ENCODE measurements at regions not wholly inside any gene's neighbourhood (a gene's known extent, or its start where the extent isn't known, plus 50 kb on each side); places are given as distances from the start of the nearest gene placed in this dataset.
"Not testable (repeated sequence)": the region's sequence is repeated elsewhere in the genome, so short reads cannot be mapped to it uniquely, and the experiment has no call there.

GRCh38 chr9:15113288-15113687 is 193.7 kb downstream of the TTC39B start:
- DNase-seq: no peak

DNA sequence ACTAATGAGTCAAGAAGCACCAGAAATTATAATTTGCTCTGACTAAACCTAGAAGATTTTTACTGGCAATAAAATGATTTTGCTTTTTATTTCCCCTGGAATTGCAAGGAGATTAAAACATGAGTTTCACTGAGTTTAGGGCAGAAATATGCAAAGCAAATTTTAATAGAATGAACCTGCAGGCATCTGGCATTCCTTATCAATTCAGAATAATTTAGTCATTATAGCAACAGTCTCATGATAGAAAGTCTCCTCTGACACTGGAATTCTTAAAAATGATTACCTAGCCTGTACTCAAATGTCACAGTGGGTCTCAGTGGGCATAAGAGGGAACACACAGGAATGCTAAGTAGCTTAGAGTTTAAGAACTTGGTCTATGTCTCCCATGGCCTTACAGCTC is 195.9 kb downstream of the TTC39B start:
- no peak for DNase-seq

DNA sequence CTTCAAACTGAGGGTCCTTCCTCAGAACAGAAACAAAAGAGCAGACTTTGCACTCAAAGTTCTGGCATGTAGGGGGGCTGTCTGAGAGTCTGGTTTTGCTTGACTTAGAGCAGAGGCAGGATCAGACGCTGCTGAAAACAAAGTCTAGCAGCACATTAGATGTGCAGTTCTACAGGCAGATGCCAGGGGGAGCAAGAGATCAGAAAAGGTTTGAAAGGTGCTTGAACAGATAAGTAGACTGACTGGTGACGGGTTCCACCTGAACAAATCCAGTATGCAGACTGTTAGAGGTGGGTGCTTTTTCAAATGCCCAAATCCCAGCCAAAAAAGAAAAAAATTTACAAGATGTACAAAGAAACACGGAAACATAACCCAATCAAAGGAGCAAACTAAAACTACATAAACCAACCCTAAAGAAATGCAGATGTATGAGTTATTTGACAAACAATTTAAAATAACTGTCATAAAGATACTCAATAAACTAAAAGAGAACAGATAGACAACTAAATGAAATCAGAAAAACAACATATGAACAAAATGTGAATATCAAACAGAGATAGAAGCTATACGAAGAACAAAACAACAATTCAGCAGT is 194.7 kb upstream of the FREM1 start:
- no peak for DNase-seq

- no peak for DNase-seq
Measured at GRCh38 chr9:15103290-15103689, 193.1 kb upstream of the FREM1 start.

GRCh38 chr9:15101095-15101494 is 190.9 kb upstream of the FREM1 start:
- DNase-seq: peak; percentile 28

DNA sequence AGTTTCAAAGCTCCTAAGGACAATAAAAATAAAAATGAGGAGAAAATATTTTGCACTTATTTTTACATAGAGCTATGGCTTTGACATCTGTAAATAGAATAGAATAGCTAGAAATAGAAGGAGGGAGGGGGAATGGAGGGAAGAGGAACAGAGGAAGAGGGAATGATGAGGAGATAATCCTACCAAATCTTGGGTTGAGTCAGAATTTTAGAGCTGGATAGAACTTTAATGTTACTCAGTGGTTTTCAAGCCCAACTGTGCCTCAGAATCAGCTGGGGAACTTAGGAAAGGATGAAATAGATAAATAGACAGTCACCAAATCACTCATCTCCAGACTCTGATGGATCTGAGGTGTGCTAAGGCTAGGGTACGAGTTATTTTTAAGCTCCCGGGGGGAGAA is 190.3 kb upstream of the FREM1 start:
- no peak for DNase-seq

- DNase-seq: no peak
Measured at GRCh38 chr9:15096972-15097371, 186.7 kb upstream of the FREM1 start.

DNA sequence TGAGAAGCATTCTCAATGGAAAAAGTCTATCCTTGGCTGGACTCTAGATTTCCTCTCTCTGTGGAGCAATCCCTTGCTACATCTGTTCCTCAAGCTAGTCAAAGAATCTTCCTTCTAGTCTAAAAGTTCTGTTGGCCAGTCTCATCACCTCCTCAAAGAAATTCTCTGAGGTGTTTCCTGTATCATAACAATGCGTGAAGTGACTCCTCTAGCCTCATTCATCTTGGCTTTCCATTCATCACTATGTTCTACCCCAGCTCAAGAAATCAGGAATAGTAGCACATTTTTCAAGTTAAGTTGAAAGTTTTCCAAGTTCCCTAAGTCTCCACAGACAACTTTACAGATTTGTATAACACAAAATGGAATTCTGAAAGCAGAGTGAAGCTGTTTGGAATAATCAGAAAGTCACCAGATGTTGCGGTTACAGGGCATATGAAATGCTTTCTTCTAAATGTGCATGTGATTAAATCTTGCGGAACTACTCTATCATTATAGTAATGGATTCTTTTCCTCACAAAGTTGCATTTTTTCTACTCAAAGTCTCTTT is 176.6 kb upstream of the FREM1 start:
- peak; percentile 28 for DNase-seq

DNA sequence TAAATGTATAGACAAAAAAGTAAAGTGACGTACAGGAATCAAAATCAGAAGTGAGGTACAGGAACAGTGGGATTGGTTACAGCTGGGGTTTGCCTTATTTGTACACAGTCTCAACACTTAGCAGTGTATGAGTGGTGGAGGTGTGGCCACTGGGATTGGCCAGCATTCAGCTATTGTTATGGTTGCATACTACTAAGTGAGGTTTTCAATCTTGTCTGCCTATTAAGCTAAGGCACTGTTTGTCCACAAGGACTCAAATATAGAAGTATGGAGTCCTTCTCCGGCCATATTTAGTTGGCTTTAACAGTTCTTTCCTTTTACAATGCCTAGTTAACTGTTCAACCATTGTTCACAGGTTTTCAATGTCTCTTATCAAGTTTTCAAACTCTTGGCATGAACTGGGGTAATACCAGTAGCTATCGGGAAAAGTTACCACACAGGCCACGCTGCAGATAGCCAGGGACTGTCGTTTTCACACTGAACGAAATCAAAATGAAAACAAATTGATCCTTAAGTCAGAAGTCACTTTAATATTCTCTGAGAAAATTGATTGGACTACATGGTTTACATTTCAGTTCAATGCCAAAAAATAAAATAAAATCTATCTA is 176.0 kb upstream of the FREM1 start:
- DNase-seq: peak; percentile 73

- DNase-seq: no peak
Measured at GRCh38 chr9:15081021-15081753, 171.0 kb upstream of the FREM1 start.

- DNase-seq: no peak
Measured at GRCh38 chr9:15080401-15080800, 170.2 kb upstream of the FREM1 start.

- no peak for DNase-seq
Measured at GRCh38 chr9:15079989-15080388, 169.8 kb upstream of the FREM1 start.

GRCh38 chr9:15077946-15078729 is 167.9 kb upstream of the FREM1 start:
- DNase-seq: no peak

DNA sequence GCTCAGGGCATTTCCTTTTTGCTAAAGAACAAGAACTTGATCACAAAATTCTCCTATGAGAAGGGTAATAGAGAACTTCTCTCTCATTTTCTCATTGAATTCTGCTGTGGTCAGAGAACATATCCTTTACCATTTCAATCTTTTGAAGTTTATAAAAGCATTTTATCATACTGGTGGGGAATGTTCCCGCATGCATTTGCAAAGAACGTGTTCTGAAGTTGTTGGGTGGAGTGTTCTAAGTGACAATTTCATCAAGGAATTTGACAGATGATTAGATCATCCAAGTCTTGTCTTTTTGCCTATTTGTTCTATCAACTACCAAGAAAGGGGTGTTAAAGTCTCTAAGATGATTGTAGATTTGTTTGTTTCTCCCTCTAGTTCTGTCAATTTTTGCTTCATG is 163.4 kb upstream of the FREM1 start:
- DNase-seq: no peak

- DNase-seq: no peak
Measured at GRCh38 chr9:15070716-15071115, 160.5 kb upstream of the FREM1 start.

DNA sequence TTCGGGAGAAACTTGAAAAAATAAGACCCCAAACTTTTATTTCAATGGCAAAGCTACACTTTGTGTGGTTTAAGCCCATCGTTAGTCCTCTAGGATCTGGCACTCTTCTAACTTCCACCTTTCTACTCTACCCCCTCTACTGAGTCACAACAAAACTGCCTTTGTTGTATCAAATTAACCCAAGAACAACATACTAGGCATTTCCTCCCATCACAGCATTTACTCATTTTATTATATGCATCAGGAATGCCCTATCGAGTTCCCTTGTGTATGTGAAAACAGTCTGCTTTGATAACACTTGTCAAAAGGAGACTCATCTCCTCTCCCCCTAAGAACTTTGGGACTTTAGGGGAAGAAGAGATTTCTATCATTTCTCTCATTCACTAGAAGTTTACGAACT is 158.9 kb upstream of the FREM1 start:
- no peak for DNase-seq

- no peak for DNase-seq
Measured at GRCh38 chr9:15068261-15068660, 158.0 kb upstream of the FREM1 start.

DNA sequence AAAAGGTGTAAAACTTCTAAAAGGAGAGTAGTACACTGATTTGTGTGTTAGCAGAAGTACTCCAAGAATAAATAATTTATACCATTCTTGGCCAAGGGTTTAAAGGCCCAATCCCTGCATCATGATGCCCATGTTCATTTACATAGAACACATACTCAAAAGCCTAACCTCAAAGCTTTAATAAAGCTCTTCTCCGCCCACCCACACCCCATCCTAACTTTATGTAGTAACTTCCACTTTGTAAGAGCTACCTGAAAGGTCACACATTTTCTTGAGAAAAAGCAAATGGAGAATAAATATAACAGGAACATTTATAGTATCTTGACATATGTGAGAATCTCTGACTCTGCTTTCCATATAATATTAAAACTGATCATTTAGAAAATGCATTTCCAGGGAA is 148.8 kb upstream of the FREM1 start:
- DNase-seq: no peak

DNA sequence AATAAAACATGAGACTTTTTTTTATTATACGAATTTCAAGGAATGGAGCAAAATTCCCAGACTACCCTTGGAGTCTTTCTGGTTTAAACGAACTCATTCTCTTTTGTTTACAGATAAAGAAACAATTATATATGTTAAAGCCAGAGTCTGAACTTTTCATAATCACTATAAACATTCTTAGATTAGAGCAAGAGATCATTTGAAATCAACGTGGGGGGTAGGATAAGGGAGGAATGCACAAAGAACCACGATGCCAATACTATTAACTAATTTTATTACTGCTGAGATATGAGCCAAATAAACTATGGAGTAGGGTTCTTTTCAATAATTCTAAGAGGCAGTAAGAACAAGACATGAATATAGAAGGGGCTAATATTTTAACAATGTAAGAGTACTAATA is 148.0 kb upstream of the FREM1 start:
- no peak for DNase-seq

DNA sequence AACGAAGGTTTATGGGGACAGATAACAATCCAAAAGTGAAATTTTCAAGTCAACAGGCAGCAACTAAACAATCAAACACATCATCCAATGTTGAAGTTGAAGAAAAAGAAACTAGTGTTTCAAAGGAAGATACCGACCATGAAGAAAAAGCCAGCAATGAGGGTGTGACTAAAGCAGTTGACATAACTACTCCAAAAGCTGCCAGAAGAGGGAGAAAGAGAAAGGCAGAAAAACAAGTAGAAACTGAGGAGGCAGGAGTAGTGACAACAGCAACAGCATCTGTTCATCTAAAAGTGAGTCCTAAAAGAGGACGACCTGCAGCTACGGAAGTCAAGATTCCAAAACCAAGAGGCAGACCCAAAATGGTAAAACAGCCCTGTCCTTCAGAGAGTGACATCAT is 145.1 kb upstream of the FREM1 start:
- not testable (repeated sequence) for DNase-seq

DNA sequence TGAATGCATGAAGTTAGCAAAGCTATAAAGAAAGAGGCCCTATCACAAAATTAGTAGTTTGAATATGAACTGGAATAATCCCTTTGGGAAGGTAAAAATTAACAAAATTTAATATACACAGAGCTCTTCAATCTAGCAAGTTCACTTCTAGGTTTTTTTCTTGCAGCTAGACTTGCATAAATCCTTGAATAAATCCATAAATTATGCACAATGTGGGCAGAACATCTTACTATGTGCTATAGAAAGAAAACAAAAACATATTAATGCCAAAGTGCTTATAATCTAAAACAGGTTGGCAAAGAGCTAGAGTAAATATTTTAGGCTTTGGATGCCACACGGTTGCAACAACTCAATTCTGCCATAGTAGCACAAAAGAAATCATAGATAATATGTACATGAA is 138.5 kb upstream of the FREM1 start:
- DNase-seq: no peak

GRCh38 chr9:15047028-15047551 is 136.9 kb upstream of the FREM1 start:
- no peak for DNase-seq

DNA sequence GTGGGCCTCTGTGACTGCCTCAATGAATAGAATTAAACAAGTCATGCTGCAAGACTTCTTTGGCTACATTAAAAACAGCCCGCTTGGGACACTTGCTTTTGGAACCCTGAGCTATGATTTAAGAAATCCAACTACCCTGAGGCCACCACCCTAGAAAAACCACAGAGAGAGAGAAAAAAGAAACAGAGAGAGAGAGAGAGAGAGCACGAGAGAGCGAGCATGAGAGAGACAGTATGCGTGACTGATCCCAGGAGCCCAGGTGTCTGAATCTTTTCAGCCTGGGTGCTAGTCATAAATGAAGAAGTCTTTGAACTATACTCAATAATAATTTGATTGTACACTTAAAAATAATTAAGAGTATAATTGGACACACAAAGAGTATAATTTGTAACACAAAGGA is 123.1 kb upstream of the FREM1 start:
- no peak for DNase-seq

Measured in femur (tissue), 1 donor.